Fibroblast of mammary gland (primary cell): ENCODE measurements at regions not wholly inside any gene's neighbourhood (a gene's known extent, or its start where the extent isn't known, plus 50 kb on each side); places are given as distances from the start of the nearest gene placed in this dataset.

Source experiments
- DNase-seq: peaks from one replicate; pipeline ENCODE4 v3.0.0-alpha.2; 2010; ENCODE audit warnings: low read depth
- H3K4me3 ChIP-seq: 2 replicates; pipeline ENCODE4 v1.5.1; 2011; ENCODE audit warnings: low read depth, mild to moderate bottlenecking, low read length, moderate library complexity; ENCODE audit not compliant: control insufficient read depth
- CTCF ChIP-seq: conservative IDR thresholded peaks from 2 replicates; pipeline ENCODE4 v1.5.1; 2011; ENCODE audit warnings: low read depth, low read length, inconsistent platforms; ENCODE audit not compliant: control insufficient read depth, insufficient read depth

GRCh38 chr7:81560708-81561107 is 209.1 kb downstream of the HGF start:
- peak; percentile 40 for DNase-seq
- TF ChIP-seq CTCF: no peak
- no peak overlapping the region for H3K4me3 ChIP-seq

- TF ChIP-seq CTCF: no peak
- H3K4me3 ChIP-seq: no peak overlapping the region
- no peak for DNase-seq
These were observed 220.3 kb downstream of the HGF start for GRCh38 chr7:81549484-81550016.

DNA sequence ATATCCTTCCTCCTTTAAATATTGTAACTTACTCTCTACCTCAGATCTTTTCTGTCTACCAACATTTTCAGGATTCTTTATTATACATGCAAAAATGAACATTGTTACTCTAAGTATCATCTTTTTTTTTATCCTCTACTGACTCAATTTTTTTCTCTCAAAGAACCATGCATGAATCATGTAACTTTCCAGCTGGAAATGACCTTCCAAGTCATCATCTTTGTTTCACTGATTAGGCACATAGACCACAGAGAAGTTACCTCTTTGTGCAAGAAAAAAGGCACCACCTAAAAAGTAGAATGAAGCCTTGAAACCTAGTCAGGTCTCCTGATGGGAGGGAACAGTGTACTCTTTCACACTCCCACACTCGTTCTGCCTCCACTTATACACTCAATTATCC is 234.9 kb downstream of the HGF start:
- H3K4me3 ChIP-seq: no peak overlapping the region
- DNase-seq: peak; percentile 43
- TF ChIP-seq CTCF: no peak

- no peak for TF ChIP-seq CTCF
- no peak overlapping the region for H3K4me3 ChIP-seq
- DNase-seq: peak; percentile 21
These were observed 235.4 kb downstream of the HGF start for GRCh38 chr7:81534446-81534845.

- no peak overlapping the region for H3K4me3 ChIP-seq
- DNase-seq: no peak
- TF ChIP-seq CTCF: no peak
These were observed 235.9 kb downstream of the HGF start for GRCh38 chr7:81533931-81534330.

DNA sequence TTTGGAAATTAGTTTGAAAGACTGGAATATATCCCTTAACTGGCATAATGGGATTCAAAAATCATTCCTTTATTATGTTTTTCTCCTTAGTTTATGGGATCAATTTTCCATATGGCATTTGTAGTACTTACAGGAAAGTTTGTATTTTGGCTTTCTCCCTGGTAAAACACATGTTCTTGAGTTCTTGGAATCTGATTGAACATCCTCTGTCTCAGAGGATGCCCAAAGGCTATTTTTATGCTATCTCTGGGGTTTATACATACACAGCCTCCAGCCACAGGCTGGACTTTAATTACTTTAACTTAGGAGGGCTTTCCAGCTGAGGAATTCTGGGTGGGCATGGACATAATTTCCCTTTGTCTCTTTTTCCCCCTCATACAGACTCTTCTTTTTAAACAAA is 236.4 kb downstream of the HGF start:
- no peak overlapping the region for H3K4me3 ChIP-seq
- no peak for TF ChIP-seq CTCF
- DNase-seq: no peak

GRCh38 chr7:81529785-81530184 is 240.1 kb downstream of the HGF start:
- no peak for TF ChIP-seq CTCF
- DNase-seq: no peak
- no peak overlapping the region for H3K4me3 ChIP-seq
